Neural cell (in vitro differentiated cells): ENCODE measurements at regions not wholly inside any gene's neighbourhood (a gene's known extent, or its start where the extent isn't known, plus 50 kb on each side); places are given as distances from the start of the nearest gene placed in this dataset.

Source experiments
- EZH2 ChIP-seq: fragments of 200-600, 300-800 bp; shearing (Covaris generic), sonication (generic); IDR thresholded peaks from 2 replicates; pipeline ENCODE4 v1.6.1; 2014; ENCODE audit warnings: antibody characterized with exemption, low read length, borderline replicate concordance, mild to moderate bottlenecking; ENCODE audit not compliant: insufficient read depth, poor library complexity, severe bottlenecking
- TF ChIP-seq, protein P1 (sequence below): fragments of 450-650 bp; IDR thresholded peaks from 2 replicates; pipeline ENCODE4 v1.5.1; 2014; ENCODE audit warnings: antibody characterized with exemption, mild to moderate bottlenecking, moderate library complexity; ENCODE audit not compliant: poor library complexity, severe bottlenecking

DNA sequence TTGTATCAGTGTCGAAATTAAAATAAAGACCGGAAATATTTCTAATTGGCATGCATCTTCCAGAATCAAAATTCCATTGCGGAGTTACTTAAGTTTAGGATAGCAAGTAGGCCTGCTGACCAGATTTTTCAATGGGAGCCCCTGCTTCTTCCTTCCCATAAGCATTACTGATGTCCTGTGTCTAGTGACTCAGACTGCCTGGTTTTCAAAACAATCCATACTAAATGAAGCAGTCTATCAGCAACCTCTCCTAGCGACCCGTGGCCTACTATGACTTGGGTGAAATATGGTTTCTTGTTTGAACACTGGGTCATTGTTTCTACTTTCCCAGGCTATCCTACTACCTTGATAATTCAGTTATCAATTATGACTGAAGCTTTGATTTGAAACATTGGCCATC, 571.6 kb downstream of the TBC1D4 start:
- TF ChIP-seq, protein P1, sequence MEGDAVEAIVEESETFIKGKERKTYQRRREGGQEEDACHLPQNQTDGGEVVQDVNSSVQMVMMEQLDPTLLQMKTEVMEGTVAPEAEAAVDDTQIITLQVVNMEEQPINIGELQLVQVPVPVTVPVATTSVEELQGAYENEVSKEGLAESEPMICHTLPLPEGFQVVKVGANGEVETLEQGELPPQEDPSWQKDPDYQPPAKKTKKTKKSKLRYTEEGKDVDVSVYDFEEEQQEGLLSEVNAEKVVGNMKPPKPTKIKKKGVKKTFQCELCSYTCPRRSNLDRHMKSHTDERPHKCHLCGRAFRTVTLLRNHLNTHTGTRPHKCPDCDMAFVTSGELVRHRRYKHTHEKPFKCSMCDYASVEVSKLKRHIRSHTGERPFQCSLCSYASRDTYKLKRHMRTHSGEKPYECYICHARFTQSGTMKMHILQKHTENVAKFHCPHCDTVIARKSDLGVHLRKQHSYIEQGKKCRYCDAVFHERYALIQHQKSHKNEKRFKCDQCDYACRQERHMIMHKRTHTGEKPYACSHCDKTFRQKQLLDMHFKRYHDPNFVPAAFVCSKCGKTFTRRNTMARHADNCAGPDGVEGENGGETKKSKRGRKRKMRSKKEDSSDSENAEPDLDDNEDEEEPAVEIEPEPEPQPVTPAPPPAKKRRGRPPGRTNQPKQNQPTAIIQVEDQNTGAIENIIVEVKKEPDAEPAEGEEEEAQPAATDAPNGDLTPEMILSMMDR: no peak
- TF ChIP-seq EZH2: no peak
